ENCODE measurements at regions not wholly inside any gene's neighbourhood (a gene's known extent, or its start where the extent isn't known, plus 50 kb on each side); places are given as distances from the start of the nearest gene placed in this dataset.
A peak's percentile ranks its signal among the peaks of the same experiment; 100 is the strongest.

GRCh38 chr5:107270561-107270960 lies 400.2 kb downstream of the EFNA5 start:
- no peak for TF ChIP-seq JUND (IDR thresholded peaks at IDR 0.05; ENCODE audit: low read depth)
- in situ Hi-C loops (cut with HindIII; ENCODE audit: low pct_unique_long_range_greater_than_20kb, low sequenced_read_pairs): no loop called here
- no peak for DNase-seq (ENCODE audit: low read depth in 1 of 2, low spot score in 1 of 2)

DNA sequence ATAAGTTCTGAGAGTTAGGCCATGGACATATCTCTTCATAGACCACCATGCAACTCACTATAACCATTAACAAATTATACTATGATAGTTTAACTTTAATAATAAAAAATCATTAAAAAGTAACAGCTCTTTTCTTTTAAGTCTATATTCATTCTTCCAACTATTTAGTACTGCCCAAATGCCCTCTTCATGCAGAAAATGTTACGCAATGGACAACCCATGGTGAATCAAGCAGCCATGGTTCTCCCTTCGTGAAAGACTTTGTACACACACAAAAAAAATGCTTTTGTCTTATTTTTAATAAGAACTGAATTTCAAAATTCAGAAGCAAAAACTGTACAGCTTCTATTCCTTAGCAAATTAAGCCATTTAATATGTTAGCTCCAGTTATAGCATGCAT lies 401.1 kb downstream of the EFNA5 start:
- in situ Hi-C loops (cut with HindIII; ENCODE audit: low pct_unique_long_range_greater_than_20kb, low sequenced_read_pairs): no loop called here
- no peak for DNase-seq (ENCODE audit: low read depth in 1 of 2, low spot score in 1 of 2)
- TF ChIP-seq JUND (IDR thresholded peaks at IDR 0.05; ENCODE audit: low read depth): no peak

GRCh38 chr5:107269256-107269655 lies 401.5 kb downstream of the EFNA5 start:
- no peak for TF ChIP-seq JUND (IDR thresholded peaks at IDR 0.05; ENCODE audit: low read depth)

DNA sequence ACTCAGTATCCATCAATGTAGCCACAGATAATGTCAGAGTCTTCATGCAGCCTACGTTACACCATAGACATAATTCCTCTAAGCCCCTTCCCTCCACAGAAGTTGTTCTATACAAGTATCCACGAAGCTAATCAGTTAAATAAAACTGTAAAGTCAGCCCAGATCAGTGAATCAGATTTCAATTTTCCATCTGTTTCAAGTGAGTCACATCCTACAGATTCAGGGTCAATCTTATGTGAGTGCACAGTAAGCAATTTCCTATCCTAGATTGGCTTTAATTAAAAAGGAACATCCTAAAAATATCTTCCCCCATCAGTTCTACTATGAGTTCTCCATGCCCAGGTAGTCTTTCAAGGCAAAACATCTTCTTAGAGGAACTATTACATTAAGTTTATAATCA lies 402.5 kb downstream of the EFNA5 start:
- in situ Hi-C loops (cut with HindIII; ENCODE audit: low pct_unique_long_range_greater_than_20kb, low sequenced_read_pairs): no loop called here
- DNase-seq (ENCODE audit: low read depth in 1 of 2, low spot score in 1 of 2): no peak
- no peak for TF ChIP-seq JUND (IDR thresholded peaks at IDR 0.05; ENCODE audit: low read depth)

More at GRCh38 chr5:107269256-107269655, 401.5 kb downstream of the EFNA5 start:
- in situ Hi-C loops (cut with HindIII; ENCODE audit: low pct_unique_long_range_greater_than_20kb, low sequenced_read_pairs): no loop called here
- DNase-seq (ENCODE audit: low read depth in 1 of 2, low spot score in 1 of 2): no peak

GRCh38 chr5:107266100-107266499 lies 404.6 kb downstream of the EFNA5 start:
- TF ChIP-seq JUND (IDR thresholded peaks at IDR 0.05; ENCODE audit: low read depth): no peak
- no peak for DNase-seq (ENCODE audit: low read depth in 1 of 2, low spot score in 1 of 2)
- in situ Hi-C loops (cut with HindIII; ENCODE audit: low pct_unique_long_range_greater_than_20kb, low sequenced_read_pairs): no loop called here

DNA sequence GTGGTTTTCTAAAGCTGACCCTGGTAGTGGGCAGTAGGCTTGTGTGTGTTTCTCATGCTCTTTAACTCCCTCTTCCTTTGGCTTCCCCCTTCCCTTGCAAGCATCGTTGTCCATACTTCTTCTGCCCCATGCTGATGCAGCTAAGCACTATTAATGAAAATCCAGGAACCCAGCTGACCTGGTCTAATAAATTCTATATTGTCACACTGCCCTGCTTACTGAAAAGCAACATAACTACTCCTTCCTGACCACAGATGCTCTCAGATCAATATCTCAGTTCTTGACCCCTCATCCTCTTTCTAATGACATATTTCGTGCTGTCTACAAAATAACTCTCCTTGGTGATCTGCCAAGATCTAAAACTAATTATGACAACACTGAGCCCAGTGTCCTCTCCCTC lies 405.5 kb downstream of the EFNA5 start:
- TF ChIP-seq JUND (IDR thresholded peaks at IDR 0.05; ENCODE audit: low read depth): no peak
- no peak for DNase-seq (ENCODE audit: low read depth in 1 of 2, low spot score in 1 of 2)
- in situ Hi-C loops (cut with HindIII; ENCODE audit: low pct_unique_long_range_greater_than_20kb, low sequenced_read_pairs): no loop called here

DNA sequence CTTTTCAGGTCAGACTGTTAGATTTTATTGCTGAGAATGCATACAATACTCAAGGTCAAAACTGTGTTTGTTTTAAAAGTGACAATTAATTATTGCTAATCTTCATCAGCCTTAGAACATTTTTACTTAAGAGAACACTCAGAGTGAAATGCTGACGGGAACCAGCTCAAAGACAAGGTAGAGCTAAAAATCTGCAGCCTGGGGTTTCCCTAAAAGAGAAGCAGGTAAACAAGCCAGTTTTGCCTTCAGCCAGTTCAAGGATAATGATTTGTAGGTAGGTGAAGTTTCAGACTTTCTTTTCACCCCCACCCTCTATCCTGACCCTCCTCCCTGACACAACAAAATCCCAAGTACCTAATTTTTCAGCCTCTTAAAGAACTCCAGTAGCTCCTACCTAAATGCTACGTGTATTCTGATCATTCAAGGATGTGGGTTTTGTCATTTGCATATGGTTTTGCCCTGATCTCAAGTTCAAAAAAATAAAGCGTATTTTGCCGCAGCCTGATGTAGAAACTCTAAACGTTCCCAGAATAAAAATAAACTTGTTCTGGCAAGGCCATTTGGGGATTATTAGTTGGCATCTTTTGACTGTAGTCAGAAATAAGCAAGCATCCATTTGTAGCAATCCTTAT lies 407.2 kb downstream of the EFNA5 start:
- no peak for DNase-seq (ENCODE audit: low read depth in 1 of 2, low spot score in 1 of 2)
- TF ChIP-seq JUND (IDR thresholded peaks at IDR 0.05; ENCODE audit: low read depth): no peak
- in situ Hi-C loops (cut with HindIII; ENCODE audit: low pct_unique_long_range_greater_than_20kb, low sequenced_read_pairs): no loop called here

- DNase-seq (ENCODE audit: low read depth in 1 of 2, low spot score in 1 of 2): no peak
- no peak for TF ChIP-seq JUND (IDR thresholded peaks at IDR 0.05; ENCODE audit: low read depth)
- in situ Hi-C loops (cut with HindIII; ENCODE audit: low pct_unique_long_range_greater_than_20kb, low sequenced_read_pairs): no loop called here
Observed at GRCh38 chr5:107257885-107258520, 412.7 kb downstream of the EFNA5 start.

GRCh38 chr5:107254902-107255234 lies 415.9 kb downstream of the EFNA5 start:
- in situ Hi-C loops (cut with HindIII; ENCODE audit: low pct_unique_long_range_greater_than_20kb, low sequenced_read_pairs): no loop called here
- TF ChIP-seq JUND (IDR thresholded peaks at IDR 0.05; ENCODE audit: low read depth): no peak
- DNase-seq (ENCODE audit: low read depth in 1 of 2, low spot score in 1 of 2): no peak

- in situ Hi-C loops (cut with HindIII; ENCODE audit: low pct_unique_long_range_greater_than_20kb, low sequenced_read_pairs): no loop called here
- no peak for TF ChIP-seq JUND (IDR thresholded peaks at IDR 0.05; ENCODE audit: low read depth)
- no peak for DNase-seq (ENCODE audit: low read depth in 1 of 2, low spot score in 1 of 2)
Observed at GRCh38 chr5:107254214-107254901, 416.4 kb downstream of the EFNA5 start.

- peak in 1 of 2 experiments; percentile 21 for DNase-seq (ENCODE audit: low read depth in 1 of 2, low spot score in 1 of 2)
- in situ Hi-C loops (cut with HindIII; ENCODE audit: low pct_unique_long_range_greater_than_20kb, low sequenced_read_pairs): no loop called here
Observed at GRCh38 chr5:107253246-107253645, 417.5 kb downstream of the EFNA5 start.

DNA sequence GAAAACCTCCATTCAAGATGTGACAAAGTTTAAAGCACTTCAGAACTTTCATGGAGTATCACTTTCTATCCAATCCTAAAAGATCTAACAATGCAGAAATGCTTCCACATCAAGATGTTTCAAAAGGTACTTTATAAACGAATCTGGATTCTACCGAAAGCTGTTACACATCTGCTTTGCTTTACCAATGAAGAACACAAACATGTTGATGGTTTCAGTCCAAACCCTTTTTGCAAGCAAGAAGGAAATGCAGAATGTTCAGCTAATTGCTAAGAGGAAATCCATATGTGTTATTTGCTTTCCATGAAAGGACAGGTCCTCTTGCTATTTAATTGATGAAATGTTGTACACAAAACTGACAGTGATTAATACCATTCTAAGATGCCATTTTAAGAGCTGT lies 419.6 kb downstream of the EFNA5 start:
- no peak for DNase-seq (ENCODE audit: low read depth in 1 of 2, low spot score in 1 of 2)
- in situ Hi-C loops (cut with HindIII; ENCODE audit: low pct_unique_long_range_greater_than_20kb, low sequenced_read_pairs): no loop called here
- no peak for TF ChIP-seq JUND (IDR thresholded peaks at IDR 0.05; ENCODE audit: low read depth)

More at GRCh38 chr5:107253246-107253645, 417.5 kb downstream of the EFNA5 start:
- no peak for TF ChIP-seq JUND (IDR thresholded peaks at IDR 0.05; ENCODE audit: low read depth)

- in situ Hi-C loops (cut with HindIII; ENCODE audit: low pct_unique_long_range_greater_than_20kb, low sequenced_read_pairs): no loop called here
- peak; percentile 21 to 72 for DNase-seq (ENCODE audit: low read depth in 1 of 2, low spot score in 1 of 2)
- TF ChIP-seq JUND (IDR thresholded peaks at IDR 0.05; ENCODE audit: low read depth): no peak
Observed at GRCh38 chr5:107248066-107248695, 422.6 kb downstream of the EFNA5 start.
